Fibroblast of skin of right biceps (primary cell): ENCODE measurements at regions not wholly inside any gene's neighbourhood (a gene's known extent, or its start where the extent isn't known, plus 50 kb on each side); places are given as distances from the start of the nearest gene placed in this dataset.

Source experiments
- DNase-seq: peaks from one replicate; pipeline ENCODE4 v3.0.0-alpha.2; 2013

DNA sequence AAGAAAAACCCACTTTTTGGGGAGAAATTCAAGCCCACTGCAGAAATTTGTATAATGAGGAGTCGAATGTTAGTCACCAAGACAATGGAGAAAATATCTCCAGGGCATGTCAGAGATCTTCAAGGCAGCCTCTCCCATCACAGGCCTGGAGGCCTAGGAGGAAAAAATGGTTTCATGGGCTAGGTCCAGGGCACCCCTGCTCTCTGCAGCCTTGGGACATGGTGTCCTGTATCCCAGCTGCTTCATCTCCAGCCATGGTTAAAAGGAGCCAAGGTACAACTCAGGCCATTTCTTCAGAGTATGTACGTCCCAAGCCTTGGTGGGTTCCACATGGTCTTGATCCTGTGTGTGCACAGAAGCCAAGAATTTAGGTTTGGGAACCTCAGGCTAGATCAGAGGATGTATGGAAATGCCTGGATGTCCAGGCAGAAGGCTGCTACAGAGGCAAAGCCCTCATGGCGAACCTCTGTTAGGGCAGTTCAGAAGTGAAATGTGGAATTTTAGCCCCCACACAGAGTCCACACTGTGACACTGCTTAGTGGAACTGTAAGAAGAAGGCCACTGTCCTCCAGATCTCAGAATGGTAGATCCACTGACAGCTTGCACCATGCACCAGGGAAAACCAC lies 561.4 kb downstream of the ISL1 start:
- DNase-seq, result no peak

DNA sequence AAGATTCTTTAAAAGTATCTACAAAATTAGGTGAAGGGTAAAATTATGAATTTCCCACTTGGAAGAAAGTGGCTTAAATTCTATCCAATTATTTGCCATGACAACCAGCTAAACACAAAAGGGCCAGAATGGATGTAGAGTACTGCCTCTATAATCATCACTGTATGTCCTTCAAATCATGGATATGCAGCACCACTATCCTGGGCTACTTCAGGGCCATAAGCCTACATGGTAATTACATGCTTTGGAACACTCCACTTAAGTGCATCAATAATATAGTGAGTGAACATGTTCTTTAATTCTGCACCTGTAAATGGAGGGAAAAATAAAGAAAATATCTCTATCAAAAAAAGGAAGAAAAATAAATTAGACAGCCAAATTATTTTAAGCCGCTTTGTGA lies 575.2 kb downstream of the ISL1 start:
- DNase-seq, result no peak

DNA sequence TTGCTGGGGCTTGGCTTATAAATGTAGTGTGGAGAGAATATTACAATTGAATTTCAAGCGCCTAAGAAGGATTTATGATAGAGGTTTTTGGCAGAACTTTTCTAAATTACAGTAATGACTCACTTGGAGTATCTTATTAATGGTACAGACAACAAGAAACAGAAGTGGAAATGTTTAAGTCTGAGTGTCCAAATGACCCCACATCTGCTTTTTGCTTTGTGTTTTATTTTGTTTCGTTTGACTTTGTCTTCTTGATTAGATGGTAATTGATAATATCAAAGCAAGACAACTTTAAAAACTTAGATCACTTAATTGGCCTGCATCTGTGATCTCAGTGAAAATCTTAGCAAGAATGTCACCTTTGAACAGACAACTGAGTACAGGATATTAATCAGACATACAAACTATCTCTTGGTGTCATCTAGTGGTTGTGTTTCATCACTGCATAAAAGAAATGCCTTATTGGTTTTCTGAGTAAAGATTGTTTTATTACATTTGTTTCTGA lies 577.4 kb downstream of the ISL1 start:
- DNase-seq, result no peak

GRCh38 chr5:51961154-51961562 lies 577.9 kb downstream of the ISL1 start:
- DNase-seq, result no peak

- DNase-seq, result no peak
Measured at GRCh38 chr5:51968756-51969155, 585.5 kb downstream of the ISL1 start.

DNA sequence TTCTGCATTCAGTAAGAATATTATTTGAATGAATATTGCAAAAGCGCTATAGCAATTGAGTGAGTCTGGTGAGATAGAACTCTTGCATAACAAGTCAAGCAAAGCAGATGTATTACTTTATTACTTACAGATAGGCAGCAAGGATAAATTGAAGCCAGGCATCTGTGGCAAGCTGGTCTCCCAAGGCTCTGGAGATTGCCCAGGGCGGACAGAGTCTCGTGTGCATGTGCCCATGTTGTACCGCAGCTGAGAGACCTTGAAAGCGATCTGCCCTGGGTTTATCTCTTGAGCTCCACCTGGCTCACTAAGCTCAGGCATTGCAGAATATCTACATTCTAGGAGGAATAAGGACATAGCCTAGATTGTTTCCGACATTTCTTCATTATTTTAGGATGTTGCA lies 591.6 kb downstream of the ISL1 start:
- DNase-seq, result no peak

- DNase-seq, result no peak
Measured at GRCh38 chr5:51977014-51977413, 593.8 kb downstream of the ISL1 start.

DNA sequence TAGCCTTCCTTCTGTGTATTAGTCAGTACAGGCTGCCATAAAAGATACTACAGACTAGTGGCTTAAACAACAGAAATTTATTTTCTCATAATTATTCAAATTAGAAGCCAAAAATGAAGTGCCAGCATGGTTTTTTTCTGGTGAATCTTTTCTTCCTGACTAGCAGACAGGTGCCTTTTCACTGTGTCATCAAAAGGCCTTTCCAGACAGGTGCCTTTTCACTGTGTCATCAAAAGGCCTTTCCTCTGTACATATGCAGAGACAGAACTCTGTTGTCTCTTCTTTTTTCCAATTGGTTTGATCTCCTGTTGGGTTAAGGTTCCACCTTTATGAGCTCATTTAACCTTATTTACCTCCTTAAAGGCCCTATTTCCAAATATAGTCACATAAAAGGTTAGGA lies 599.9 kb downstream of the ISL1 start:
- DNase-seq, result no peak

DNA sequence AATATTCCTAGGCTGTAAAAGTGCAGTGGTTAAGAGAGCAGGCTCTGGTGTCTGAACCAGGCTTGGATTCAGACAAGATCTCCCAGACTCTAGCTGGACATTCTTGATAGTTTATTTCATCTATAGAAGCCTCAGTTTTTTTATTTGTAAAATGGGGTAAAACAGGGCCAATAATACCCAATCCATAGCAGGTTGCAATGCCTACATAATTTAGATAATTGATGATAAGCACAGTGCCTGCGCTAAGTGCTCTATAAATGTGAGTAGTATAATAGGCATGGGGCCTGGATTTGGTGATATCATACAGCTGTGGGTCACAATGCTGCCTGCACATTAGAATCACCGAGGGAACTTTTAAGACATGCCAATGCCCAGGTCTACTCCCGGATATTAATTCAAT lies 603.5 kb downstream of the ISL1 start:
- no peak for DNase-seq

DNA sequence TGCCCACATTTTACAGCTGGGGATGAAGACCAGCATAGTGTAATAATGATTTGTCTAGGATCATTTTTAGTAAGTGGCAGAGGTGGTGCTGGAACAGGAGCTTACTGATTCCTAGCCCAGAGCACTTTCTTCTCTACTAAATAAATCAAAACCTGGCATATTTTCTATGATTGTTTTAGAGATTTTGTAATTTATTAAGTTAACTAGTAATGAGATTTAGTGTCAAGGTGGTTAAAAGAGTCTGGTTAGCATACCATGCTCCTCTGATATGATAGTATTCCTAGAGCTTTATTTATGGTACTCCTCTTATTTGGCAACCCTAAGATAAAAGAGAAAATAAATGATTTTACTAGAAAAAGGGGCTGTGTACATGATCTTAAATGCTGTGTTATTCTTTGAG lies 604.0 kb downstream of the ISL1 start:
- no peak for DNase-seq

- DNase-seq, result no peak
Measured at GRCh38 chr5:51987669-51988209, 604.5 kb downstream of the ISL1 start.

DNA sequence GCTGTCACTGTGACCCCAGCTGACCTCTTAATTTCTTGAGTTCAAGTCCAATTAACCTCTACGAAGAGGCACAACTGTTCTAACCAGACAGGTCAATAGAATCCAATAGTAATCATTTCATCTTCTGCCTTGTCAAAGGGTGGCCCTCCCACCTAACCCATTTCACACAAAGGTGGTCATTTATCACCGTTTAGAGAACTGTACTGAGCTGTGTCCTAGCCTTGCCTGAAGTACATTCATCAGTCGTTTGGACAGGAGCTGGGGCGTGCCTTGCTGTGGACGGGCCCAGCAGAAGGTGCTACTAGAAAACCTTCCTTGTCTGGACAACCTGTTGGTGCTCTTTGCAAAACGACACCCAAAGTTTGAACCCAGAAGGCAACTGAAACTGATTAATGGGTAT lies 605.4 kb downstream of the ISL1 start:
- DNase-seq, result no peak

- DNase-seq, result no peak
Measured at GRCh38 chr5:51990241-51990640, 607.0 kb downstream of the ISL1 start.

- DNase-seq, result no peak
Measured at GRCh38 chr5:51990661-51991180, 607.5 kb downstream of the ISL1 start.

- no peak for DNase-seq
Measured at GRCh38 chr5:51991940-51992339, 608.7 kb downstream of the ISL1 start.

GRCh38 chr5:51995773-51996306 lies 612.6 kb downstream of the ISL1 start:
- DNase-seq, result no peak

DNA sequence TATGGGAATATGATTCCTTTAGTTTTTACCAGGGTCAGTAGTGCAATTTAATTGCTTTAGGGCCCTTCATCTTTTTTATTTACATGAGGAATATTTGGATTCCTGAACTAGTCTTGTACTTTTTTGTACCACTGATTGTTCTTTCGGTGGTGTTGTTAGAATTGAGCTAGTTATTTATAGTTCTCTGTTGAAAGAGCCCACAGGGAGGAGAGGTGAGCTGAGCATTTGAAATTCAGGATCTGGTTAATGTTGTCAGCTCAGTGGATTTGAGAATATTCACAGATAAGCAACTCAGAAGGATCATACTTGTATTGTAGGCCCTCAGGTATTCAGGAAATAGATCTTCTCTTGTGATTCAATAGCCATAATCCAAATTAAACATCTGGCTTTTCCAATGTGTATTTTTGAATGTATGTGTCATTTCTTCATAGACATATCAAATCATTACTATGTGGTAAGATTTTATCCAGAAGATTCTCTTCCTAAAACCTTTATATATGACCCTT lies 613.2 kb downstream of the ISL1 start:
- DNase-seq, result no peak

DNA sequence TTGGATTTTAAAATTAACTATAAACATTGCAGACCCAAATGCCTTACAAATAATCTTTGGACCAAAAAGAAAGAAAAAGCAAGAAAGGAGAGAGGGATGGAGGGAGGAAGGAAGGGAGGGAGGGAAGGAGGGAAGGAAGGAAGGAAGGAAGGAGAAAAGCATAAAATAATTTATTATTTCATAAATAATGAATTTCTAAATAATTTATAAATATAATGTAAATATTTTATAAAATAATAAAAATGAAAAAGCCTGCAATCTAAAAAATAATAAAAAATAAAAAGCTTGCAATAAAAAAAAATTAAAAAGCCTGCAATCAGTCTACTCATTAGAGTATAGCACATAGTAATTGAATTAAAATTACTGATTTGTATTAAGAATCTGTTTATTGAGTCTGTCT lies 614.3 kb downstream of the ISL1 start:
- DNase-seq, result no peak

DNA sequence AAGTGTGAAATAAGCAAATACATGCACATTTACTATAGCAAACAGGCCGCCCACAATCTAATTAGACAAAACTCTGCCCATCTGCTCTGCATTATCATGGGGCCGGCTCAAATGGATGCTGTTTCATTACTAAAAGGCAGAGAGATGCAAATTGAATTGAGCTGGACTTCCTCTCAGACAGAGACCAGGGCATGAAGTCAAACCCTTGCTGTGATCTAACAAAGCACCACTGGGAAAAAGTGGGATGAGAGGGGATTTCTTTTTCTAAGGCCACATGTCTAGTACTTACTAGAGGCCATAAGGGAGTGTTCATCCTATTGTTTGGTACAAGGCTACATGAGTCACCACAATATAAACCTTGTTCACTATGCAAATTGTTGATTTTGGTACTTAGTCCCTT lies 614.7 kb downstream of the ISL1 start:
- DNase-seq, result no peak

- DNase-seq, result peak; percentile 18
Measured at GRCh38 chr5:52007230-52007858, 624.1 kb downstream of the ISL1 start.

- no peak for DNase-seq
Measured at GRCh38 chr5:52010454-52010853, 627.2 kb downstream of the ISL1 start.

DNA sequence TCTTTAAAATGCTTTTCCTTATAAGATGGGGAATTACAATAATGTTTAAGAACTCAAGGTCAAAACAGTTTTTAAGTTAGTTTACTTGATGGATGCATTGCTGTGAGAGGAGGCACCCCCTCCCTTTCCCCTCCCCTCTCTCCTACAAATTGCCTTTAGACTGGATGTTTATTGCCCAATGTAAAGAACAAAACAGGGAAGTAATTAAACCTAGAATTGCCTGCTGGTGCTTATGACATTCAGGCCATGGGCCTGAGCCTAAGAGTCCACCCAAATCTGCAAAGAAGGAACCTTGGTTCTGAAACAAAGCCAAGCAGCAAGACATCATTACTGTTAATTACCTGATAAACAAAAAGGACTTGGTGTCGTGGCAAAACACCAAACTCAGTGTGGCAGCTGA lies 630.3 kb downstream of the ISL1 start:
- DNase-seq, result no peak

DNA sequence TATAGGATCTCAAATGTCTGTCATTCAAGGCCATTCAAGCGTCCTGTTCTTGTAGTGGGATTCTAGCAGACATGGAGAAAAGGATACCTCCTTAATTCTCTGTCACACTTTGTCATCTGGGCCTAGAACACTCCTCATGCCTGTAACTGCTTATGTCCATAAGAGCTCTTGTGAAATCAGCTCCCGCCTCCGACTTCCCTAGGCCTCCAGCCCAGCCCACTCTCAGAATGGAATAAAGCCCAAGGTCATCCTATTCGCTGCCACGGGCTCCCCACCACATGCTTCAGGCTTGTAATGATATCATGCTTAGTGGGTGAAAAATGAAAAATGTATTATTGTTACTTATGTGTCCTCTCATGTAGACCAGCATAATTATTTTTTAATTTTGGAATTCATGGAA lies 632.5 kb downstream of the ISL1 start:
- DNase-seq, result no peak

DNA sequence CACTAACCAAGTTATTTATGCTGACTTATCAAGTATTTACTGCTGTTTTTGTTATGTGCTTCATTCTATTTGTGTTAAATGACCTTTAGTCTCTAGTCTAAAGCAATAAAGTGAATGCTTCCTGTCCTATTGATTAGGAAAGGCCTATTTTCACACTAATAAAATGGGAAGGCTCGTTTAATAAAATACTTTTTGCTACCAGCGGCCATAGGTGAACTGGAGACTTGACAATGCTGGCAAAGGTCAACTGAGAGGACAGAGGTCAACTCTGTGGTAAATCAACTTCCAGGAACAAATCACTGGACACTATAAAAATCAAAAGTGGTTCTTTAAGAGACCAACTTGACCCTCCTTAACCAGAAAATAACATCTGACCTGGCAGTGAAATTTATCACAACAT lies 634.3 kb downstream of the ISL1 start:
- DNase-seq, result no peak
